ENCODE measurements at regions not wholly inside any gene's neighbourhood (a gene's known extent, or its start where the extent isn't known, plus 50 kb on each side); places are given as distances from the start of the nearest gene placed in this dataset.
"Not testable (repeated sequence)": the region's sequence is repeated elsewhere in the genome, so short reads cannot be mapped to it uniquely, and the experiment has no call there.

- intact Hi-C loops (cut with DNase I), result no loop called here
- no peak for DNase-seq
Observed at GRCh38 chr6:4636191-4636880, 139.9 kb upstream of the CDYL start.

DNA sequence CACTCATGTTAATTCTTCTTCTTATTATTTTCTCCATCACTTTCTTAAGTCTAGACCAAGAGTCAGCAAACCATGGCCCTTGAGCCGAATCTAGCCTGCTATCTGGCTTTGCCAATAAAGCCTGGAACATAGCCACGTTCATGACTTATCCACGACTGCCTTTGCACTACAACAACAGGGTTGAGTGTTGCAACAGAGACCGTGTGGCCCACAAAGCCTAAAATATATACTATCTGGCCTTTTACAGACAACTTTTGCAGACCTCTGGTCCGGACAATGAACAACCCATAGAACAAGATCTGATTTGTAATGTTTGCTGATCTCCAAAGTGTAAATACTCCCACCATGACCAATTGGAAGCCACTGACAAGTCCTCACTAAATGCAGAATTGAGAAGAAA is 140.5 kb upstream of the CDYL start:
- intact Hi-C loops (cut with DNase I), result no loop called here

GRCh38 chr6:4632421-4632820 is 143.8 kb upstream of the CDYL start:
- intact Hi-C loops (cut with DNase I), result no loop called here
- no peak for DNase-seq

More for the DNA sequence above, 140.5 kb upstream of the CDYL start:
- DNase-seq, result no peak

DNA sequence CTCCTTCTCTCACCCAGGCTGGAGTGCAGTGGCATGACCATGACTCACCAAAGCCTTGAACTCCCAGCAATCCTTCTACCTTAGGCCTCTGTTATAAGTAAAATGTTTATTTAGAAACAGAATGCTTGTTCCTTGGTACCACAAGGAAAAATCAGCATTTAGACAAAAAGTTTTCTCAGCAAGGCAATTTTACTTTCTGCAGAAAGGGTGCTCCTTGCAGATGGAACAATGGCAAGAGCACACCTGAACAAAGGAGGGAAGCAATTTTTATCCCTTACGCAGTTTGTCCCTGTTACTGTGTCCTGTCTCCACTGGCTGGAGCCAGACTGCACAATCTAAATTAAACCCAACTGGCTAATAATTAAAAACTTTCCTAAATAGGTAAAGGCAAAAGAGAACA is 146.4 kb upstream of the CDYL start:
- intact Hi-C loops (cut with DNase I); DNase-seq: not testable (repeated sequence)

DNA sequence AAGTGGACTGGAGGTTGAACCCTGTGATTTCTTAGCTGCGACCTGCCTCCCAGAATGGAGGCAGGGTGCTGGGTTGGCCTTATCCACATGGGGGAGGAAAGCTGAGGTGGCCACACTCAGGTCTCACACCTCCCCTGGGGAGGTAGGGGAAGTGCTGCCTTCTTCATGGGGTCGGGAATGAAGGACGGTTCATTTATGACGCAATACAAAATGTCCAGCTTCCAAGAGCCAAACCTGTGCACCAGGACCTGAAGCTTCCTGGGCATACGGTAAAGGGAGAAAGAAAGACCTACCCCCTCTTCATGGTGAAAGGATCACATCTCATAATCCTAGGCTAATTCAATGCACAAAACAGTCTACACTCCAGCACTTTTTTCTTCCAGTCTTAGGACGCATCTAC is 150.6 kb upstream of the CDYL start:
- intact Hi-C loops (cut with DNase I), result no loop called here
- DNase-seq, result no peak

DNA sequence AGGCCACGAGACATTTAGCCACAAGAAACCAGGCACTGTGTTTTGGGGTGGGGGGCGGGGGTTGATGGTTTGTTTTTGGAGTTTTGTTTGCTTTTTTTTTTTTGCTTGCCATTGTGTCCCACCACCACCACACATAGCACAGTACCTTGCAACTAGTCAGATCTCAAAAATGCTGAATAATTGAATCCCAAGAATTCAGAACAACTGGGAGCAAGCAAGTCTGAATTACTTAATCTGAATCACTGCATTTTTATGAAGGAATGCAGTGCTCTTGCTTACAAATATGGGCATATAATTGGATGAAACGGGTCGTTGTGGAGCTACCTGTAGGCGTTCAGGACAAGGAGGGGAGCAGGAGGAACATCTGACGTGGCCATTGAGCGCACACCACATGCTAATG is 151.5 kb upstream of the CDYL start:
- no peak for DNase-seq
- intact Hi-C loops (cut with DNase I), result no loop called here

GRCh38 chr6:4620284-4621151 is 155.7 kb upstream of the CDYL start:
- DNase-seq, result no peak
- intact Hi-C loops (cut with DNase I), result no loop called here

DNA sequence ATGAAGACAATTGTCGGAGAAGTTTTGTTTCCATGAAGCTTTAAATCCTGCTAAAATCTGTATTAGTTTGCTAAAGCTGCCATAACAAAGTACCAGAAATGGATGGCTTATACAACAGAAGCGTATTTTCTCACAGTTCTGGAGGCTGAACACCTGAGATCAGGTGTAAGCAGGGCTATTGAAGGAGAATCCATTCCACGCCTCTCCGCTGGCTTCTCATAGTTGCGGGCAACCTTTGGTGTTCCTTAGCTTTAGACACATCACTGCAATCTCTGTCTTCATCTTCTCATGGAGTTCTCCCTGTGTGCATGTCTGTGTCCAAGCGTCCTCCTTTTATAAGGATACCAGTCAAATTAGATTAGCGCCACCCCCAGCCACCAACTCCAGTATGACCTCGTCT is 159.9 kb upstream of the CDYL start:
- DNase-seq, result no peak
- intact Hi-C loops (cut with DNase I), result no loop called here

- DNase-seq, result no peak
- intact Hi-C loops (cut with DNase I), result no loop called here
Observed at GRCh38 chr6:4615891-4616290, 160.3 kb upstream of the CDYL start.

DNA sequence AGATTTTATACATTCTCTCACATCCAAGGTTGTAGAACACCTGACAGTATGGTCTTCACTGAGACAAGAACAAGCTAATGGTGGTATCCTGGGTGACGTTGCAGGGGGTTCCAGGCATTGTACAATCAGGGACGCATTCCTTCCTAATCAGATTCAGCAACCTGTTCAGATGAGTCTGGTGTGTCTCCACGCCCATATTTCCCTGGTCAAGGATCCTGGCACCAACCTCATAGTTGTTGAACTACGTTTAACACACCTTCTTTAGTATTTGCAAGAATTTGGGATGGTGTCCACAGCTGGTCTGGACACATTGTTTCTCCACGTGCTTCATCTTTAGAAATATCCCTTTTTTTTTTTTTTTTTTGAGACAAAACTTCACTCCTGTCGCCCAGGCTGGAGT is 161.0 kb upstream of the CDYL start:
- no peak for DNase-seq
- intact Hi-C loops (cut with DNase I), result no loop called here

- no peak for DNase-seq
- intact Hi-C loops (cut with DNase I), result no loop called here
Observed at GRCh38 chr6:4614637-4615036, 161.6 kb upstream of the CDYL start.

DNA sequence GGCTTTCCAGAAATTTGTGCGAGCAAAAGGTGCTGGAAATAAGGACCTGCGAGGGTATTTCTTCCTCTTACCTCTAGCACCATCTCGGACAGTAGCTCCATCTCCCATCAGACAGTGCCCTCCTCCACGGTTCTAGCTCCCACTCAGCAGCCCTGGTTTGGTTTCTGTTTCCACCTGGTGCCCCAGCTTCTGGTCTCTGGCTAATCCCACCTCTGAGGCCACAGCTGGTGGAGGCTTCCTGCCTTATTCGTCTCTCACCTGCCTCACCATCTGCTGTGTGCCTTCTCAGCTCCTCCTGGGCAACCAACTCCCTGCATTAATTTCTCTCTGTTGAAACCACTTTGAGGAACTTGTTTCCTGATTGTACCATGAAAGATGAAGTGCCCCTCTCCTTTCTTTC is 162.4 kb upstream of the CDYL start:
- intact Hi-C loops (cut with DNase I), result no loop called here
- no peak for DNase-seq

GRCh38 chr6:4613381-4613780 is 162.8 kb upstream of the CDYL start:
- DNase-seq, result no peak
- intact Hi-C loops (cut with DNase I), result no loop called here

DNA sequence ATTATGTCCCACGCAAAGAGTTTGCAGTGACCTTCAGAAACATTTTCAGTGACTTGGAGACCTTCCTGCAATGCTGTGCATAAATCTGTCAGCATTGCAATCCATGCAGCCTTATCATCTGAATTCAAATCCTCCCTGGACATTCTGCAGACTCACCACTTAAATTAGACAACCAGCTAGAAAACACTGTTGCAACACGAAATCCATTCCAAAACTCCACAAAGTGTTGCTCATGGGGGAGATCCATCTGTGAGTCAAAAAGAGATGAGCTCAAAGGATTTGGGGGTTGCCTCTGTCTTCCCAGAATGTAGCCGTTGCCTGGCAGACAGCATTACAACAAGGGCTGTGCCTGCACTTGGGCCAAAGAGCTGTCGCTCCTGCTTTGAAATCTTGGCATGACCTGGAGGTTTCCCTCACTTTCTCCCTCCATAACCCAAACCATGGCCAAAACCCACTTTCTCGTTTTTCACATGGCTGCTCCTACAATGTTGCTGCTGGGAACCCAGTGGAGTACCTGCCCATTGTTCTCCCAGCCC is 163.5 kb upstream of the CDYL start:
- peak in 2 of 42 donors; percentile 23 to 53 for DNase-seq
- intact Hi-C loops (cut with DNase I), result no loop called here

- DNase-seq, result no peak
- intact Hi-C loops (cut with DNase I), result no loop called here
Observed at GRCh38 chr6:4611429-4612129, 164.6 kb upstream of the CDYL start.

GRCh38 chr6:4610256-4610655 is 165.9 kb upstream of the CDYL start:
- peak in 8 of 42 donors; percentile 16 to 57 (median 32) for DNase-seq
- intact Hi-C loops (cut with DNase I), result no loop called here

DNA sequence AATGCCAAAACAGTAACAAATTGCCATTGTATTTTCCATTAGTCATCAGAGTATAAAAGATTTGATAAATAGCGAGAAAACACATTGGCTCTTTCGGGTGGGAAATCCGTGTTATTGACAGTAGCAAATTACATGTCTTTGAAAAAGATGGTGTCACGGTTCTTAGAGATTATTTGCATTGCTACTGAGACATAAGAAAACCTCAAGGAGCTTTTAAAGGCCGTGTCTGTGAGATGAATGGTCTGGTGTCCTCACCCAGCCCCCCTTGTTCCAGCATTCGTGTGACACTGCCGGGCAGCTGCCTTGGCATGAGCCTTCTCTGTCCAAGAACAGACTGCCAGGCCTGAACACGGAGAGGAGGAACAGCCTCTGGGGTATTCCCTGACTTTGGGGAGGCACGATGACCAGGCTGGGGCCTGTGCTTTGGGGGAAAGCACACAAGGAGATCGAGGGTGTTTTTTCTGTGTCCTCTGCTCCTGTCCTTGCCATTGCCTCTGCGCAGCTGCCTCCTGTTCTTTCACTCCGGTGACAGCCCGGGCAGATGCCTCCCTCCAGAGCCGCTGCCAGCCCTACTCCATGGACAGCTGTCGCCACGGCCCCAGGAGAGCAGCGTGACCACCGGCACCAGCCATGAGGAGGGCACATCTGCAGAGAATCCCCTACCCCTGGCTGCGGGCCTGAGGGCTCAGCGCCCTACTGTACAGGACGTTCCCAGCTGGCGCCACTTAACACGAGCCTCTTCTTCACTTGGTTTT is 167.7 kb upstream of the CDYL start:
- peak; percentile 54 to 92 (median 82) for DNase-seq
- intact Hi-C loops (cut with DNase I), result loop anchor here (5.0 kb wide), 1 partner anchor 169 kb away; the partner anchor contains the start of gene CDYL

GRCh38 chr6:4607793-4608192 is 168.4 kb upstream of the CDYL start:
- intact Hi-C loops (cut with DNase I), result loop anchor here (5.0 kb wide), 1 partner anchor 170 kb away; the partner anchor contains the start of gene CDYL
- DNase-seq, result peak in 3 of 42 donors; percentile 23 to 58 (median 43)
